SK-N-SH treated with all-trans-retinoic acid at 6 μM for 48 hours (cell line): ENCODE measurements at regions not wholly inside any gene's neighbourhood (a gene's known extent, or its start where the extent isn't known, plus 50 kb on each side); places are given as distances from the start of the nearest gene placed in this dataset.

Source experiments
- ARNTL ChIP-seq: fragments of 450-650 bp; formaldehyde crosslinking; IDR thresholded peaks from 2 replicates; pipeline ENCODE4 v1.5.0; 2020; ENCODE audit warnings: low read depth, mild to moderate bottlenecking, moderate library complexity, borderline replicate concordance
- CSDC2 ChIP-seq: fragments of 250-450 bp; sonication (Bioruptor Pico); IDR thresholded peaks from 2 replicates; pipeline ENCODE4 v1.5.0; 2020; ENCODE audit warnings: mild to moderate bottlenecking, moderate library complexity
- GLIS3 ChIP-seq: fragments of 250-450 bp; sonication (Bioruptor Pico); IDR thresholded peaks from 2 replicates; pipeline ENCODE4 v1.5.0; 2020; ENCODE audit warnings: mild to moderate bottlenecking, moderate library complexity
- ISL1 ChIP-seq: fragments of 250-450 bp; sonication (Bioruptor Pico); IDR thresholded peaks from 2 replicates; pipeline ENCODE4 v2.1.2; 2022; ENCODE audit warnings: mild to moderate bottlenecking, moderate library complexity
- PPARA ChIP-seq: fragments of 250-450 bp; sonication (Bioruptor Pico); IDR thresholded peaks from 2 replicates; pipeline ENCODE4 v1.5.0; 2020; ENCODE audit warnings: mild to moderate bottlenecking, borderline replicate concordance
- RARB ChIP-seq: fragments of 250-450 bp; sonication (Bioruptor Pico); IDR thresholded peaks from 2 replicates; pipeline ENCODE4 v1.8.0; 2021; ENCODE audit warnings: mild to moderate bottlenecking, moderate library complexity
- TCF4 ChIP-seq: fragments of 250-450 bp; sonication (Bioruptor Pico); IDR thresholded peaks from 2 replicates; pipeline ENCODE4 v1.8.0; 2021; ENCODE audit warnings: mild to moderate bottlenecking, moderate library complexity, borderline replicate concordance
- ZC3H10 ChIP-seq: fragments of 250-450 bp; sonication (Bioruptor Pico); IDR thresholded peaks from 2 replicates; pipeline ENCODE4 v1.5.1; 2021; ENCODE audit warnings: mild to moderate bottlenecking, moderate library complexity
- ZFP30 ChIP-seq: fragments of 450-650 bp; formaldehyde crosslinking; IDR thresholded peaks from 2 replicates; pipeline ENCODE4 v1.5.0; 2022; ENCODE audit warnings: mild to moderate bottlenecking, moderate library complexity
- ZNF565 ChIP-seq: fragments of 450-650 bp; formaldehyde crosslinking; conservative IDR thresholded peaks from 2 replicates; pipeline ENCODE4 v1.5.0; 2020; ENCODE audit warnings: low read depth, mild to moderate bottlenecking, moderate library complexity
- TF ChIP-seq, protein P1 (sequence below): fragments of 250-450 bp; sonication (Bioruptor Pico); IDR thresholded peaks from 2 replicates; pipeline ENCODE4 v1.8.0; 2020; ENCODE audit warnings: mild to moderate bottlenecking, moderate library complexity, borderline replicate concordance
- TF ChIP-seq, protein P2 (sequence below): fragments of 250-450 bp; sonication (Bioruptor Pico); IDR thresholded peaks from 2 replicates; pipeline ENCODE4 v1.5.0; 2020; ENCODE audit warnings: mild to moderate bottlenecking, moderate library complexity
- TF ChIP-seq, protein P3 (sequence below): fragments of 250-450 bp; sonication (Bioruptor Pico); IDR thresholded peaks from 2 replicates; pipeline ENCODE4 v1.8.0; 2021; ENCODE audit warnings: low read depth, mild to moderate bottlenecking, moderate library complexity, borderline replicate concordance
- TF ChIP-seq, protein P4 (sequence below): fragments of 250-450 bp; sonication (Bioruptor Pico); IDR thresholded peaks from 2 replicates; pipeline ENCODE4 v1.5.1; 2020; ENCODE audit warnings: low read depth, mild to moderate bottlenecking, moderate library complexity

DNA sequence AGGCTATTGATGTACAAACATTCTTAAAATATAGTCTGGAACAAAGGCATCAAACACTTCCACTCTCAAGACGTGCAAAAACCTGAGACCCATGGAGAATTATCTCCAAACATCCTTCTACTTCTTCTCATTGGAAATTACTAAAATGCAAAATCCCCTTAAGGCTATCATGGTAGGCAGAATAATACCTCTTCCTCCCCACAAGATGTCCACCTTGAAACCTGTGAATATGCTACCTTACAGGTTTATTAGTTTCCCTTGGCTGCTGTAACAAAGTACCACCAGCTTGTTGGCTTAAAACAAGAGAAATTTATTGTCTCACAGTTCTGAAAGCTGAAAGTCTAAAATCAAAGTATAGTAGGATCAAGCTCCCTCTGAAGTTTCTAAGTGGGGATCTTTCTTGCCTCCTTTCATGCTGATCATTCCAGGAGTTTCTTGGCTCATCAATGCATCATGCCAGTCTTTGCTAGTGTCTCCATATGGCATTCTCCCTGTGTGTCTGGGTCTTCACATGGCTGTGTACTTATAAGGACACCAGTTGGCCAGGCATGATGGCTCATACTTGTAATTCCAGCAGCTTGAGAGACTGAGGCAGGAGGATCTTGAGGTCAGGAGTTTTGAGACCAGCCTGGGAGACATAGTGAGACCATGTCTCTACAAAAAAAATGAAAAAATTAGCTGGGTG lies 163.7 kb upstream of the NCK2 start:
- TF ChIP-seq, protein P1, sequence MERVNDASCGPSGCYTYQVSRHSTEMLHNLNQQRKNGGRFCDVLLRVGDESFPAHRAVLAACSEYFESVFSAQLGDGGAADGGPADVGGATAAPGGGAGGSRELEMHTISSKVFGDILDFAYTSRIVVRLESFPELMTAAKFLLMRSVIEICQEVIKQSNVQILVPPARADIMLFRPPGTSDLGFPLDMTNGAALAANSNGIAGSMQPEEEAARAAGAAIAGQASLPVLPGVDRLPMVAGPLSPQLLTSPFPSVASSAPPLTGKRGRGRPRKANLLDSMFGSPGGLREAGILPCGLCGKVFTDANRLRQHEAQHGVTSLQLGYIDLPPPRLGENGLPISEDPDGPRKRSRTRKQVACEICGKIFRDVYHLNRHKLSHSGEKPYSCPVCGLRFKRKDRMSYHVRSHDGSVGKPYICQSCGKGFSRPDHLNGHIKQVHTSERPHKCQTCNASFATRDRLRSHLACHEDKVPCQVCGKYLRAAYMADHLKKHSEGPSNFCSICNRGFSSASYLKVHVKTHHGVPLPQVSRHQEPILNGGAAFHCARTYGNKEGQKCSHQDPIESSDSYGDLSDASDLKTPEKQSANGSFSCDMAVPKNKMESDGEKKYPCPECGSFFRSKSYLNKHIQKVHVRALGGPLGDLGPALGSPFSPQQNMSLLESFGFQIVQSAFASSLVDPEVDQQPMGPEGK (CRISPR knock-in tag) = no peak
- TF ChIP-seq TCF4 (CRISPR knock-in tag) = no peak
- TF ChIP-seq ISL1 = no peak
- TF ChIP-seq, protein P2, sequence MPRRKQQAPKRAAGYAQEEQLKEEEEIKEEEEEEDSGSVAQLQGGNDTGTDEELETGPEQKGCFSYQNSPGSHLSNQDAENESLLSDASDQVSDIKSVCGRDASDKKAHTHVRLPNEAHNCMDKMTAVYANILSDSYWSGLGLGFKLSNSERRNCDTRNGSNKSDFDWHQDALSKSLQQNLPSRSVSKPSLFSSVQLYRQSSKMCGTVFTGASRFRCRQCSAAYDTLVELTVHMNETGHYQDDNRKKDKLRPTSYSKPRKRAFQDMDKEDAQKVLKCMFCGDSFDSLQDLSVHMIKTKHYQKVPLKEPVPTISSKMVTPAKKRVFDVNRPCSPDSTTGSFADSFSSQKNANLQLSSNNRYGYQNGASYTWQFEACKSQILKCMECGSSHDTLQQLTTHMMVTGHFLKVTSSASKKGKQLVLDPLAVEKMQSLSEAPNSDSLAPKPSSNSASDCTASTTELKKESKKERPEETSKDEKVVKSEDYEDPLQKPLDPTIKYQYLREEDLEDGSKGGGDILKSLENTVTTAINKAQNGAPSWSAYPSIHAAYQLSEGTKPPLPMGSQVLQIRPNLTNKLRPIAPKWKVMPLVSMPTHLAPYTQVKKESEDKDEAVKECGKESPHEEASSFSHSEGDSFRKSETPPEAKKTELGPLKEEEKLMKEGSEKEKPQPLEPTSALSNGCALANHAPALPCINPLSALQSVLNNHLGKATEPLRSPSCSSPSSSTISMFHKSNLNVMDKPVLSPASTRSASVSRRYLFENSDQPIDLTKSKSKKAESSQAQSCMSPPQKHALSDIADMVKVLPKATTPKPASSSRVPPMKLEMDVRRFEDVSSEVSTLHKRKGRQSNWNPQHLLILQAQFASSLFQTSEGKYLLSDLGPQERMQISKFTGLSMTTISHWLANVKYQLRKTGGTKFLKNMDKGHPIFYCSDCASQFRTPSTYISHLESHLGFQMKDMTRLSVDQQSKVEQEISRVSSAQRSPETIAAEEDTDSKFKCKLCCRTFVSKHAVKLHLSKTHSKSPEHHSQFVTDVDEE (CRISPR knock-in tag) = no peak
- no peak for TF ChIP-seq ZFP30 (CRISPR knock-in tag)
- TF ChIP-seq ARNTL (CRISPR knock-in tag) = no peak
- TF ChIP-seq, protein P3, sequence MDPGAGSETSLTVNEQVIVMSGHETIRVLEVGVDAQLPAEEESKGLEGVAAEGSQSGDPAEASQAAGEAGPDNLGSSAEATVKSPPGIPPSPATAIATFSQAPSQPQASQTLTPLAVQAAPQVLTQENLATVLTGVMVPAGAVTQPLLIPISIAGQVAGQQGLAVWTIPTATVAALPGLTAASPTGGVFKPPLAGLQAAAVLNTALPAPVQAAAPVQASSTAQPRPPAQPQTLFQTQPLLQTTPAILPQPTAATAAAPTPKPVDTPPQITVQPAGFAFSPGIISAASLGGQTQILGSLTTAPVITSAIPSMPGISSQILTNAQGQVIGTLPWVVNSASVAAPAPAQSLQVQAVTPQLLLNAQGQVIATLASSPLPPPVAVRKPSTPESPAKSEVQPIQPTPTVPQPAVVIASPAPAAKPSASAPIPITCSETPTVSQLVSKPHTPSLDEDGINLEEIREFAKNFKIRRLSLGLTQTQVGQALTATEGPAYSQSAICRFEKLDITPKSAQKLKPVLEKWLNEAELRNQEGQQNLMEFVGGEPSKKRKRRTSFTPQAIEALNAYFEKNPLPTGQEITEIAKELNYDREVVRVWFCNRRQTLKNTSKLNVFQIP = no peak
- TF ChIP-seq, protein P4, sequence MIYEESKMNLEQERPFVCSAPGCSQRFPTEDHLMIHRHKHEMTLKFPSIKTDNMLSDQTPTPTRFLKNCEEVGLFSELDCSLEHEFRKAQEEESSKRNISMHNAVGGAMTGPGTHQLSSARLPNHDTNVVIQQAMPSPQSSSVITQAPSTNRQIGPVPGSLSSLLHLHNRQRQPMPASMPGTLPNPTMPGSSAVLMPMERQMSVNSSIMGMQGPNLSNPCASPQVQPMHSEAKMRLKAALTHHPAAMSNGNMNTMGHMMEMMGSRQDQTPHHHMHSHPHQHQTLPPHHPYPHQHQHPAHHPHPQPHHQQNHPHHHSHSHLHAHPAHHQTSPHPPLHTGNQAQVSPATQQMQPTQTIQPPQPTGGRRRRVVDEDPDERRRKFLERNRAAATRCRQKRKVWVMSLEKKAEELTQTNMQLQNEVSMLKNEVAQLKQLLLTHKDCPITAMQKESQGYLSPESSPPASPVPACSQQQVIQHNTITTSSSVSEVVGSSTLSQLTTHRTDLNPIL (CRISPR knock-in tag) = no peak
- no peak for TF ChIP-seq PPARA (CRISPR knock-in tag)
- TF ChIP-seq RARB (CRISPR knock-in tag) = no peak
- TF ChIP-seq CSDC2 = no peak
- TF ChIP-seq ZC3H10 (CRISPR knock-in tag) = no peak
- no peak for TF ChIP-seq ZNF565 (CRISPR knock-in tag)
- TF ChIP-seq GLIS3 (CRISPR knock-in tag) = no peak
